ENCODE measurements at regions not wholly inside any gene's neighbourhood (a gene's known extent, or its start where the extent isn't known, plus 50 kb on each side); places are given as distances from the start of the nearest gene placed in this dataset.

DNA sequence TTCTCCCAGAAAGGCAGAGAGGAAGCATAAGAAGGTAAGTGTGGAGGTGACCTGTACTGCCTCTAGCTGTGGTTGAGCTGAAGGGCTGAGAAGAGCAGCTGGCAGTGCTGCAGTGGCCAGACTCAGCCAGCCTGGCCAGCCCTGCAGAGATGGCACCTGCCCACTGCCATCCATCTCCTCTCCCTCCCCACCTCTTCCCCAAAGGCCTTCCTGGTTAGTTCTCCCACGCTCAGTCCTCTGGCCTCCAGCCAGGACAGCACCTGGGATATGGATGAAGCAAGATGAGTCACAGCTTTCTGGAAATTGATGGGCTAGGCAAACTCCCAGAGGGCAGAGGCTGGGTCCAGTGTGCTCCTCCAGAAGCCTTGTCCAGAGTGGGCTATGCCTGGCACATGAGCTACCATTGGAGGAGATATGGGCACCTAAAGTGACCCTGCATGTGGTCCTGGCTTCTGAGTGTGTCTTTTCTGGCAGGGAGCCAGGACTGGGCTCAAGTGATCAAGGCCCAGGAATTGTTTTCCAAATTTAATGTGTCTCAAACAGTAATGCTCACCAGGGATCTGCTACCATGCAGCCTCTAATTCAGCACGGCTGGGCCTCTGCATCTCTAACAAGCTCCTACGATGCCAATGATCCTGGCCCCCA lies 81.0 kb upstream of the CACUL1 start:
- DNase-seq (ENCODE audit: low spot score), result no peak

DNA sequence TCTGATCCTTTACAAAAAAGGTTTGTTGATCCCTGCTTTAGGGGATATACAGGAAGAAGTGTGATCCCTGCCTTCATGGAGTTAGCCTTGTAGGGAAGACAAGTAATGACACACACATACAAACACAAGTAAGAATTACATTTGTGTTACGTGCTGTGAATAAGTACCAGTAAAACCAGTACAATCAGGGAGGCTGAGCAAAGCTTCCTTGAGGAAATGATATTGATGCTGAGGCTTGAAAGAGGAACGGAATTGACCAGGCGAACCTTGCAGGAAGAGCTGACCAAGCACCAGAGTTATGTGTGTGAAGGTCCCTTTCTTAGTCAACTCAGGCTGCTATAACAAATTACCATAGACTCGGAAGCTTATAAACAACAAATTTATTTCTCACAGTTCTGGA lies 83.6 kb upstream of the CACUL1 start:
- DNase-seq (ENCODE audit: low spot score), result no peak

DNA sequence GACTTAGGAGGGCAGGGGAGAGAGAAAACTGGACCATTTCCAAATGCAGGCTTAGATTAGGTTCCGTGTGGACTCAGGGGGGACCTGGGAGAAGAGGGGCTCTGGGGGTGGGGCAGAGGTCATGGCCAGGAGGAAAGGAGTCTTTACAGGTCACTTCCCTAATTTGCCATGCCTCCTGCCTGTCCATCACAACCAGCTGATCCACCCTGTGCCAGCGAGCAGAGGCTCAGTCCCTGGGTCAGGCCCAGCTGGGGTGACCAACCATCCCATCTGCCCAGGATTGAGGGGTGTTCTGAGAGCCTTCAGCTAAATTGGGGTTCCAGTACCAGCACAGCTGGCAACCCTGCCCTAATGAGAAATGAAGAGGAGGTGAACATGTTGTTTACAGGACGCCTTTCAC lies 84.6 kb upstream of the CACUL1 start:
- no peak for DNase-seq (ENCODE audit: low spot score)

DNA sequence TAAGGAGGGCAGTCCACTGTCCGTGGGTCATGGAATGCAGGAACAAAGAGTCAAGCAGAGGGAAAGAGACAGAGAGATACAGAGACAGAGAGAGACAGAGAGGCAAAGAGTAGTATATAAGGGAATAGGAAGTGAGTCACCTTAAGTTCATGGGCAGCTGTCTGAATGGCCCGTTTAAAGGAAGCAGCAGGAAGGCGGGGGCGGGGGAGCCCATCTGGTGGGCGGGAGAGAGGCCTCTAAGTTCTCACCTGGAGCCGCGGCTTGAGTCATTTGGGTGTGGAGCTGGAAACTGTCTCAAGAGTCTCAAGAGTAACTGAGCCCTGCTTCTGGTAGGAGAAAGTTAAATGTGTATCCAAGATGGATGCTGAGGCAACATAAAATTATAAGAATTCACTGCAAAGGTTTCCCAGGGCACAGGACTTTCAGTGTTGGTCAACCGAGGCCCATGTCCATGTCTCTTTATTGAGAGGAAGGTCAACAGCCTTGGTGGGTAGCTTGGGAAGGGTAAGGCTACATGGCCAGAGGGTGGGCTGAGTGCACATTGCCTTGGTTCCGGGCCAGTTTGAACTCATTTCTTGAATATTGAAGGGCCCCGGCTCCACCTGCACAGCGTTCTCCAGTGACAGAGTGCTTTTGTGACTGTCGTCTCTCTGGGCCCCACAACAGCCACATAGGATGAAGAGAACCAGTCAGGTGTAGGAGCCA lies 85.5 kb upstream of the CACUL1 start:
- DNase-seq (ENCODE audit: low spot score), result no peak

DNA sequence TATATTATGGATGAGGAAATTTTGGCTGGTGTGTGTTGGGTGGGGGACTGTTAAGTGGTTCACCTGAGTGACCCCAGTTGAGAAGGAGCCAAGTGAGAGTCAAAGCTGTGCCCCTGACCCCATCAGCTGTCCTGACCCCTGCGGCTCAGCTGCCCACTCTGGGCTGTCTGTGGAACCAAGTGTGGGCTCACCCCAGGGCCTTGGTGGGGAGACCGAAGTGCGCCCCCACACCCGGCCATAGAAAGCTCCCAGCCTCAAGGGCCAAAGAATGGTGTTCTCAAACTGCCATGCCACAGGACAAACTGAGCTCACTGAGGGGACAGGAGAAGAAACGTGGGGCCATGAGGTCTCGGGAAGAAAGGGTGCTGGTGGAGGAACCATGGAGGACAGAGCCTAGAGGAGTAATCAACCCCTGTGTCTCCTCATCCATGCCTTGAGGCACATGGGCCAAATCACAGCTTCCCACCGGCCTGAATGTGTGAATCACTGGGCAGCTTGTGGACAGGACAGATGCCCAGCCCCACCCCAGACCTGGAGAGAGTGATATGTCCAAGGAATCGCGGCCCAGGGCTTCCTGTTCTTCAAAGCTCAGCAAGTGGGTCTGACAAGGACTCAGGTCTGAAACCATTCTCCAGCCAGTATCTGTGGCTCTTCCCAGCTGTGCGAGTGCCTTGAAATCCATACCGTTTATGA lies 86.2 kb upstream of the CACUL1 start:
- DNase-seq (ENCODE audit: low spot score), result no peak

DNA sequence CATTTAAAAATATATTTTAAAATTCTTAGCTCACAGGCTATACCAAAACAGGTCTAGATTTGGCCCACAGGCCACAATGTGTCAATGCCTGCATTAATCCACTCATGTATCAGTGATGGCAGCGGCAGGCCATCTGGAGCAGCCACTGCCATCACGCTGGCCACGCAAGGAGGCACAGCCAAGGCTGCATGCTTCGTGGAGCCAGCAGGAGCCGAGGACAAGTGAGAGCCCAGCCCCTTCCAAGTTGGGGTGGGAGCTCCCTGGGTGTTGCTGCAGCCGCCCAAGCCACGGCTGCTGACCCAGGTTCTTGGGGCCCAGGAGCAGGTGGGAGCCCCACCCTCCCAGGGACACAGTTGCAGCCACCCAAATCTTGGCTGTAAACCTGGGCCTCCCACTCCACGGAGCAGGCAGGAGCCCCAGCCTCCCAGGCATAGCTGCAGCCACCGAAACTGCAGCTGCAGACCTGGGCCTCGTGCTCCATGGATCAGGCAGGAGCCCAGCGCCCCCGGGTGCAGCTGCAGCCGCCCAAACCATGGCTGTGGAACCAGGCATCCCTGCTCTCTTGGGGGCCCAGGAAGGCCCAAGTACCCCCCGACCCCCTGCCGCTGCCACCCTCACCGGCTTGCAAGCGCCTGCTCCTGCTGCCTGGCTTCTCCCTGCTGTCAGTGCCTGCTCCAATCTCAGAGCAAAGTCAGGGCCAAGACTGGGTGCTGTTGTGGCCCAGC lies 87.3 kb upstream of the CACUL1 start:
- DNase-seq (ENCODE audit: low spot score), result no peak

DNA sequence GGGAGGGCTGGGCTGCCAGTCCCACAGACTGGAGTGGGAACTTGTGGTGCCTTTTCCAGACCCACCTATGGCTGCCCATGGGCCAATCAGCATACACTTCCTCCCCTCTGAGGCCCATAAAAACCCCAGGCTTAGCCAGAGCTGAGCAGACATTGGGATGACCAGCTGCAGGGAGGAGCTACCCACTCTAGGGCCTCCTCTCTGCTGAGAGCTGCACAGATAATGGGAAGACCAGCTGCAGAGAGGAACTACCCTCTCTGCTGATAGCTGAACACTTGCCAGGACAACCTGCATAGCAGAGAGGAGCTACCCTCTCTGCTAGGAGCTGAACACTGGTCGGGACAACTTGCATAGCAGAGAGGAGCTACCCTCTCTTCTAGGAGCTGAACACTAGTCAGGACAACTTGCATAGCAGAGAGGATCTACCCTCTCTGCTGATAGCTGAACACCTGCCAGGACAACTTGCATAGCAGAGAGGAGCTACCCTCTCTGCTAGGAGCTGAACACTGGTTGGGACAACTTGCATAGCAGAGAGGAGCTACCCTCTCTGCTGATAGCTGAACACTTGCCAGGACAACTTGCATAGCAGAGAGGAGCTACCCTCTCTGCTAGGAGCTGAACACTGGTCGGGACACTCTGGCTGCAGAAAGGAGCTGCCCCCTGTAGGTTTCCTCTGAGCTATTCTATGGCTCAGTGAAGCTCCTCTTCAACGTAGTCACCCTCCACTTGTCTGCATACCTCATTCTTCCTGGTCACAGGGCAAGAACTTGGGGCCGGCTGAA lies 88.3 kb upstream of the CACUL1 start:
- DNase-seq (ENCODE audit: low spot score), result no peak

DNA sequence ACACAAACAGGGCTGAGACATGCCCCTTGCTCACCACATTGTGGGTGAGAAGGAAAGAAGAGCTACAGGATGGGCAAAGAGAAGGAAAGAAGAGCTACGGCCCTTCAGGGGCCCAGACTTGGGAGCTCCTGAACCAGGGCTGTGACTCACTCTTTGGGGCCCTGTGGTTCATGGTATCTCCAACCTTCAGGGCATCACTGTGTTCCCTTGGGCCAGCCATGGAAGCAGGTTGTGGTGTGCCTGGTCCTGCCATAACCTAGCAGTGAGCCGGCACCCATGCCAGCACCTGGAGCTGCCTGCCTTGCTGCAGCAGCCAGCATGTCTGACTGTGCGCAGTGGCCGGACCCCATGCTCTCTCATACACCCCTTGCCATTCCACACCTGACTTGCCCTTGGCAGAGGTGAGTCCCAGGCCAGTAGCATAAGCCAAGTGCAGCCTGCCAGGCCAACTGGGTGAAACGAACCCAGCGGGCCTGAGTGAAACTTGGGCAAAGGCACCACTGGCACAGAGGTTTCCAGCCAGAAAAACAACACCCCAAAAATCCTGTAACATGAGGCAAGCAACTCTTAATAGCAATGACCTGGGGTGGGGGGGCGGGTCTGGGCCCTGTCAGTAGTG lies 89.0 kb upstream of the CACUL1 start:
- DNase-seq (ENCODE audit: low spot score), result no peak

DNA sequence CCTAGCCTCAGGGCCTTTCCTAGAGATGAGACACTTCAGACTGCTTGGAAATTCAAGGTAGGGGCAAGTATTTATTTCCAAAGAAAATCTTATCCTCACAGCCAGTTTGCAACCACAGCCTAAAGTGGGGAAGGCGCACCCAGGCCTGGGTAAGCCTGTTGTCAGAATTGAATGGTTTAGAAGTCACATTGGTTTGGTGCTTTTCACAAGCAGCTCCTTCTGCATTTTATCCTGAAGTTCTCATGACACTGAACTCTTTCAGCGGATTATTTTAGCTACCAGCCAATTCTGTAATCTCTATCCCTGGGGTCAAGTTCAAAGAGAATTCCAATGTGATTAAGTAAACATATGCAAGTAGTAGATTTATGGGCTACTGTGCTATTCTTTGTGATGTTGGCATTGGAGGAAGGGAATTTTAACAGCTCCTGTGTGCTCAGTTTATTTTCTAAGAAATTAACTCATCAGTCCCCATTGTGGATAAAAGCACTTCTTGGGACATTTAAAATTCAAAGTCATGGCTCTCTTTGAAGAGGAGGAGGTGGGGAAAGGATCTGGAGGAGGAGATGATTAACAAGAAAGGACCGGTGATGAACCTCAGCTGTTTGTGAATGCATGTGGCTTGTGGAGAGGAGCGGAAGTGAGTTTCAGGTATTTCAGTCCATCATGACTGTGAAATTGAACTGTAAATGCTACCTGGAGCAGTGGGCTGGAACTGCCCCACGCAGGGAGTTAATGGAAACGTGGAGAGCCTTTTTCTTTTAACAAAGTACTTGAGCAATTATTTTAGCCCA lies 90.2 kb upstream of the CACUL1 start:
- no peak for DNase-seq (ENCODE audit: low spot score)

DNA sequence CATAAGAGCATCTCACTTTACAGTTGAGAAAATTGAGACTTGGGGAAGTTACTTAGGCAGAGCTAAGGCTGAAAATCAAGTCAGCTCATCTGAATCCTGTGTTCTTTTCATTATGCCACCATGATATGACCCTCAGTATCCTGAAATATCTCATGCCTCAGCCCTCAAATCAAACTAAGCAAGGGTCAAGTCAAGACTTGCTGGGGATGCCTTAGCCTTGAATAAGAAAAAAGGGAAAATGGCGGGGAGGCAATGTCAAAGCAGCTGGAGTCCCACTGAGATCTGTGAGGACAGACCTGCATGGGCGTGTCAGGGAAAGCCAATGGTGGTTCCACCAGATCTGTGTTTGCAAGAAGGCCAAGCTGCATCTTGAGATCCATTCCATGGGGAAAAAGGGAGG lies 91.0 kb upstream of the CACUL1 start:
- no peak for DNase-seq (ENCODE audit: low spot score)

DNA sequence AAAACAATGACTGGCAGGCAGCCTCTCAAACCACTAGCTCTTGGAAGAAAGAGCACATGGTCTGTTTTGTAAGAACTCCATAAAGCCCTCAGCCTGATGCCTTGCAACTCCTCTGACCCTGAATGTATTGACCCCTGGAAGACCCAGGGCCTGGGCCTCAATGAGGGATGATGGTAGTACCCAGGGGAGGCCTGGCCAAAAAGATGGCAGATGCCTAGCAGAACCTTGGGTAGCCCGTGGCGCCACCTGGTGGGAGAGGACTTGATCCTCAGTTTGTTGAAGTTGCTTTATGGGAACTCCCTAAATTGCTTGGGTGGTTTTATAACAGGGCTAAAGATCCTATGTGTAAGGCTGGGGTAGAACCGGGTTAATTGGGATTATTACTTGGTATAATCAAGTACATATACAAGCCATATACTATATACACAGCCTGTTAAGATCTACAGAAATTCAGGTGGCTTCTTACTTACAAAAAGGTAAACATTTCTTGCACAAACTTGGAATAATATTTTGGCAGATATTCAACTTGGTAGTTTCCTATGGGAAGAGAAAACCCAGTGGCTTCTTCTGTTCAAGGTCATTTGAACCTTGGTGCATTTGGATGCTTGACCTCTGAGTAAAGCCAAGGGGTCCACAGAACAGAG lies 95.8 kb upstream of the CACUL1 start:
- DNase-seq (ENCODE audit: low spot score), result peak; percentile 50

DNA sequence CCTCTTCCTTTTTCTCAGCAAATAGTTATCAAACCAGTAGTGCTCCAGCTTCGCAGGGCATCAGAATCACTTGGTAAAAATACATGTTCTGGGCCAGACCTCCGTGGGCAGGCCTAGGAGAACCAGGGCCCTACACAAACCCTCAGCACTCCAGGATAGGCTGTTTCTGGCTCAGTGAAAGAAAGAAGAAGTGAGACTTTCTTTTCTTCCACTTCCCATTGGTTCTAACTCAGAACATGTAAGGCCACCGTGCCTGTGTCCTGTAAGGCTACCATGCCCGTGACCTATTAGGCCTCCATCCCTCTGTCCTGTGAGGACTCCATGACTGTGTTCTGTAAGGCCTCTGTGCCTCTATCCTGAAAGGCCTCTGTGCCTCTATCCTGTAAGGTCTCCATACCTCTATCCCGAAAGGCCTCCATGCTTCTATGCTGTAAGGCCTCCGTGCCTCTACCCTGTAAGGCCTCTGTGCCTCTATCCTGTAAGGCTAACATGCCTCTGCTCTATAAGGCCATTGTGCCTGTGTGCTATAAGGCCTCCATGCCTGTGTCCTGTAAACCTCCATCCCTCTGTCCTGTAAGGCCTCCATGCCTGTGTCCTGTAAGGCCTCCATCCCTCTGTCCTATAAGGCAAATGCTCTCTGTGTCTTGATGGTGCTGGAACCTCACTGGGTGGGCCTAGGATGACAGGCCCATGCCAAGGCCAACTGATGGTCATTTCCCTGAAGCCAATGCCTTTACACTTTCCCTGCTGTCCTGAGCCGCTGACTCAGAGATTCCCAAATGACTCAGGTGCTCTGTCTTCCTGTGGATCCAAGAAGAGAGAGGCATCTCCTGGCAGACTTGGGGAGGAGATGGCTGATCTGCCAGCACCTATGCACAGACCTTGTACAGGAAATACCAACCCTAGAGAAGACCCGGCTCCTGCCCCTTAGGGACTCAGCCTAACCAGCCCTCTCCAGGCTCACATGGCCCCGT lies 96.6 kb upstream of the CACUL1 start:
- DNase-seq (ENCODE audit: low spot score), result no peak

DNA sequence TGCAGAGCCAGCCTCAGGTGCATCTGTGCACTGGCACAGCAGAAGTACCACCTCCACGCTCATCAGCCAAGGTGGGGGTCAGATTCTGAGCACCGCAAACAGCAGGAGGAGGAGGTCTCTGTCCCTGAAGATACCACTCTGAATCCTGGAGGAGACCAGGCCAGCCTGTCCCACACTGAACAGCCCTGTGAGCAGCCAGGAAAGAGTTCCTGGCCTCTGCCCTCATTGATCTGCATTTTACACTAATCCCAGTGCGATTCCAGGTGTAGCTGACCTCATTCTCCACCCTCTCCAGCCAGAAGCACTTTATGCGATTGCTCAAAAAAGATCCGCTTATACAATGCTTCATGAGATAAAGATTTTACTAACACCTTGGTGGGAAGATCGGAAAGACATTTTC lies 99.1 kb upstream of the CACUL1 start:
- no peak for DNase-seq (ENCODE audit: low spot score)

DNA sequence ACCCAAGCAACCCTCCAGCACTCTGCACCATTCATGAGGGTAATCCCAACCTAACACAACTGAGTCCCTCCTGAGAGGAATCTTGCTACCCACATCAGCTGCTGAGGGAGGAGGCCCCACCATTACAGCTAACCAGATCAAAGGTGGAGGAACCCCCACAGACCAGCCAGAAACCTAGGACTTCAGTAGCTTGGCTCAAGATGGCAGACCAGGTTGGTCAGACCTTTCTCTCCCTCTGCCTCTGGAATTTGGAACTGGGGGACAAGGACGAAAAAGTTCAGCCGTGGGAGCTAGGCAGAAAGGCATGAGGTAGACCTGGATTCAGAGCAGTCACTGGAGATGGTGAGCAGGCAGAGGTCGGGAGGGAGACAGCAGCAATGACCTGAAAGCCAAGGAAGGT lies 101.3 kb upstream of the CACUL1 start:
- DNase-seq (ENCODE audit: low spot score), result no peak

DNA sequence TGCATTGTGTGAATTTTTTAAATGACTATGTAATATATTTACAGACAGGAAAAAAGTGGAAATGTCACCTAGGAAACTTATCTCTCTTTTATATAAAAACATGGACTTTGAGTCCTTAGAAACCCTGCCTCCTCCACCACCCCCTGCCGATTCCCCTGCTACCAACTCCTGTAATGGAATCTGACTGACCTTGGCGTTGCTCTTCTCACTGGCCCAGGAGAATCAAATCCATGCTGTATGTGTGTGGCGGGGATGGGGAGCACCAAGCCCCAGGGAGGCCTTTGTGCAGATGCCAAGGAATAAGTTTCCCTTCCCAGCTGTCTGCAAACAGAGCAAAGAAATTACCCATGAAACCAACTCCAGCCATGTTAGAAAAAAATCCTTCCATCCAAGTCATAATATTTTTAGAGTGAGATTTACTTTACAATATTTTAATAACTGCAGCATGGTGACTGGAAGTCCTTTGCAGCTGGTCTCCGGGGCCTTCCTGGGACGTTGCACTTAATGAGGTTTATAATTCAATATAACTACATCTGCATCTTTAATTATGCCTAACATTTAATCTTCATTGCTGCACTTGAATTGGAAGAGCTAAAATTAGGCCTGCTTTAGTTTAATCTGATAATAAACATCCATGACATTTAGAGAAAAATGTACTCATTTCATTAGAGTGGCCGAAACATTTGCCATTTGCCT lies 111.4 kb upstream of the CACUL1 start:
- DNase-seq (ENCODE audit: low spot score), result no peak

DNA sequence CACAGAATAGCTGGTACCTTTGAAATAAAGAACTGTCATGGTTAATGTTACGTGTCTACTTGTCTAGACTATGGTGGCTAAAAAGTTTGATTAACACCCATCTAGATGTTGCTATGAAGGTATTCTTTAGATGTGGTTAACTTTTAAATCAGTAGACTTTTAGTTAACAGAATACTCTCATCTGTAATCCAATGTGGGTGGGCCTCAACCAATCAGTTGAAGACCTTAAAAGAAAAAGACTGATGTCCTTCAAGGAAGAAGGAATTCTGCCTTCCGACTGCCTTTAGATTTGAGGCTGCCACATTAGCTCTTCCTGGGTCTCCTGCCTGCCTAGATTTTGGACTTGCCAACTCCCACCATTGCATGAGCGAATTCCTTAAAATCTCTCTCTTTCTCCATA lies 113.0 kb upstream of the CACUL1 start:
- no peak for DNase-seq (ENCODE audit: low spot score)

DNA sequence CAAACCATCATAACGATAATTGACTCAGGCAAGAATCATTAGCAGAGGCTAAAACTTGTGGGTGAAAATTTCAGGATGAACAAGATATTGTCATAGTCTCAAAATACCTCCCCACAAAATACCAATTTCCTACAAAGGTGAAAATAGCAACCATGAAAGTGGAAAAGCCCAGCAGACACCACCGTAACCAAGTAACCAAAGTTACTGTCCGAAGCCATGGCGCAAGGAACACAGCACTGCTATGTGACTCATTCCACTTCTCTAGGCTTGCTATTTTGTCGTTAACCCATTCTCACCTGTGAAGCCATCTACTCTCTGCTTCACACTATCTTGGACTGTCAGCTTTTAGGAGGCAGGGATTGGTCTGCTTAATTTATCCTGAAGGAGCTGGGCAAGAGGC lies 113.8 kb upstream of the CACUL1 start:
- no peak for DNase-seq (ENCODE audit: low spot score)

DNA sequence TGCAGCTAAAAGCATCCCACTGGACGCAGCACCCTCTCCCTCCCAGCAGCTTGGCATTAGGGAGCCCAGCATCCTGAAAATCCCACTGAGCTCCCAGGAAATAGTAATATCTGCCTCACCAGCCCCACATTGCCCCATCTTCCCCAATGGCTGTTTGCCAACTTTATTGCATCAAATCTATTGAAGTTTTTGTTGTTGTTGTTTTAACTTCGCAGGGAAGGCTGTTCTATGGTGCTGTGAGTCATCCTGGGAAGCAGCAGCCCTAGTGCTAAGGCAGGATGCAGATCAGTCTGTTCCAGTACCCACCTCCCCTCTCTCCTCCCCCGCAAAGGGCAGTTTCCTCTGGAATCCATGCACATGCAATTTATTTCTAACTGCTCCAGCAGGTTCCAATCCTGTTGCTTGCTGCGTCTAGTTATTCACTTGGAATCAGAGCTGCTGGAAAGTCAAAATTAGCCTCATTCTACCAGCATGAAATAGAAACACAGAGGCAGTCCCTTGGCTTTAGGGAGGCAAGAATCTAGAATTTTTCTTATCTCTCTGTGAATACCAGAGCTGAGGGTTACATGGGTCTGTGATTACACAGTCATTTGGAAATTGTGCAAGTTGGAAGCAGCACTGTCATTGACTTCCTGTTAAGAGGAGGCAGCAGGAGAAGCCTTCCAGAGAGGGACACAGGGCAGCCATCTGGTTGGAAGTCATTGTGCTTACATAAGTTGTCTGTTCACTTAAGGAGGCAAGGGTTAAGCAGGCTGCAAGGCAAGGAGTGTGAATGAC lies 115.9 kb upstream of the CACUL1 start:
- DNase-seq (ENCODE audit: low spot score), result no peak

Data from hematopoietic multipotent progenitor cell treated with erythropoietin and hydrocortisone succinate and interleukin-3 and kit ligand, for 15 days (in vitro differentiated cells).